IMR-90 (cell line): ENCODE measurements at regions not wholly inside any gene's neighbourhood (a gene's known extent, or its start where the extent isn't known, plus 50 kb on each side); places are given as distances from the start of the nearest gene placed in this dataset.

ENCODE experiments used
- CEBPB ChIP-seq: IDR thresholded peaks from 2 replicates; pipeline ENCODE4 v1.6.1; 2012; ENCODE audit warnings: low read depth, low read length, improper control_type of control experiment
- FOS ChIP-seq: fragments of 150-350 bp; IDR thresholded peaks from 2 replicates; pipeline ENCODE4 v1.6.1; 2016; ENCODE audit warnings: low read depth, low read length
- MAFK ChIP-seq: IDR thresholded peaks from 2 replicates; pipeline ENCODE4 v1.6.1; 2012; ENCODE audit warnings: low read depth, low read length, improper control_type of control experiment
- POLR2A ChIP-seq: IDR thresholded peaks from 2 replicates; pipeline ENCODE4 v1.6.1; 2012; ENCODE audit warnings: mild to moderate bottlenecking, low read depth, low read length
- RAD21 ChIP-seq: IDR thresholded peaks from 2 replicates; pipeline ENCODE4 v1.6.1; 2012; ENCODE audit warnings: low read length, improper control_type of control experiment
- SMC3 ChIP-seq: fragments of 150-350 bp; IDR thresholded peaks from 2 replicates; pipeline ENCODE4 v1.6.1; 2016; ENCODE audit warnings: low read depth, mild to moderate bottlenecking, antibody characterized with exemption, low read length, moderate library complexity
- TF ChIP-seq, protein P1 (sequence below): conservative IDR thresholded peaks from 2 replicates; pipeline ENCODE4 v1.5.1; 2012; ENCODE audit warnings: mild to moderate bottlenecking, low read depth, low read length, improper control_type of control experiment
- TF ChIP-seq, protein P2 (sequence below): fragments of 150-350 bp; IDR thresholded peaks from 2 replicates; pipeline ENCODE4 v1.6.1; 2016; ENCODE audit warnings: low read depth, mild to moderate bottlenecking, low read length, moderate library complexity, borderline replicate concordance
- TF ChIP-seq, protein P3 (sequence below): fragments of 150-350 bp; IDR thresholded peaks from 2 replicates; pipeline ENCODE4 v1.6.1; 2017; ENCODE audit warnings: mild to moderate bottlenecking, antibody characterized with exemption, low read length, low read depth

DNA sequence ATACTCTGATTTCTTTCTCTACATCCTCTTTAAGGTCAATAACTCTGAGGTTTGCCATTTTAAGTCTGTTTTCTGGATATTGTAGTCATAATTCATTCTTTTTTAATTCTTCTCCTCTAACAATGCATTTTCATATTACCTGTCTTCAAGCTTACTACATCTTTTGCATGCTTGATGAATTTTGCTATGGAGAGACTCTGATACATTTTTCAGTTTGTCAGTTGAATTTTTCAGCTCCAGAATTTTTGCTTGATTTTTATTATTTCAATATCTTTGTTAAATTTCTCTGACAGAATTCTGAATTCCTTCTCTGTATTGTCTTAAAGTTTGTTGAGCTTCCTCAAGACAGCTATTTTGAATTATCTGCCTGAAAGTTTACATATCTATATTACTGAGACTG is 159.8 kb upstream of the ST8SIA4 start:
- TF ChIP-seq, protein P1, sequence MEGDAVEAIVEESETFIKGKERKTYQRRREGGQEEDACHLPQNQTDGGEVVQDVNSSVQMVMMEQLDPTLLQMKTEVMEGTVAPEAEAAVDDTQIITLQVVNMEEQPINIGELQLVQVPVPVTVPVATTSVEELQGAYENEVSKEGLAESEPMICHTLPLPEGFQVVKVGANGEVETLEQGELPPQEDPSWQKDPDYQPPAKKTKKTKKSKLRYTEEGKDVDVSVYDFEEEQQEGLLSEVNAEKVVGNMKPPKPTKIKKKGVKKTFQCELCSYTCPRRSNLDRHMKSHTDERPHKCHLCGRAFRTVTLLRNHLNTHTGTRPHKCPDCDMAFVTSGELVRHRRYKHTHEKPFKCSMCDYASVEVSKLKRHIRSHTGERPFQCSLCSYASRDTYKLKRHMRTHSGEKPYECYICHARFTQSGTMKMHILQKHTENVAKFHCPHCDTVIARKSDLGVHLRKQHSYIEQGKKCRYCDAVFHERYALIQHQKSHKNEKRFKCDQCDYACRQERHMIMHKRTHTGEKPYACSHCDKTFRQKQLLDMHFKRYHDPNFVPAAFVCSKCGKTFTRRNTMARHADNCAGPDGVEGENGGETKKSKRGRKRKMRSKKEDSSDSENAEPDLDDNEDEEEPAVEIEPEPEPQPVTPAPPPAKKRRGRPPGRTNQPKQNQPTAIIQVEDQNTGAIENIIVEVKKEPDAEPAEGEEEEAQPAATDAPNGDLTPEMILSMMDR = no peak
- no peak for TF ChIP-seq CEBPB
- no peak for TF ChIP-seq POLR2A
- TF ChIP-seq, protein P2, sequence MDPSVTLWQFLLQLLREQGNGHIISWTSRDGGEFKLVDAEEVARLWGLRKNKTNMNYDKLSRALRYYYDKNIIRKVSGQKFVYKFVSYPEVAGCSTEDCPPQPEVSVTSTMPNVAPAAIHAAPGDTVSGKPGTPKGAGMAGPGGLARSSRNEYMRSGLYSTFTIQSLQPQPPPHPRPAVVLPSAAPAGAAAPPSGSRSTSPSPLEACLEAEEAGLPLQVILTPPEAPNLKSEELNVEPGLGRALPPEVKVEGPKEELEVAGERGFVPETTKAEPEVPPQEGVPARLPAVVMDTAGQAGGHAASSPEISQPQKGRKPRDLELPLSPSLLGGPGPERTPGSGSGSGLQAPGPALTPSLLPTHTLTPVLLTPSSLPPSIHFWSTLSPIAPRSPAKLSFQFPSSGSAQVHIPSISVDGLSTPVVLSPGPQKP = no peak
- no peak for TF ChIP-seq RAD21
- TF ChIP-seq FOS = no peak
- no peak for TF ChIP-seq MAFK
- TF ChIP-seq SMC3 = no peak
- TF ChIP-seq, protein P3, sequence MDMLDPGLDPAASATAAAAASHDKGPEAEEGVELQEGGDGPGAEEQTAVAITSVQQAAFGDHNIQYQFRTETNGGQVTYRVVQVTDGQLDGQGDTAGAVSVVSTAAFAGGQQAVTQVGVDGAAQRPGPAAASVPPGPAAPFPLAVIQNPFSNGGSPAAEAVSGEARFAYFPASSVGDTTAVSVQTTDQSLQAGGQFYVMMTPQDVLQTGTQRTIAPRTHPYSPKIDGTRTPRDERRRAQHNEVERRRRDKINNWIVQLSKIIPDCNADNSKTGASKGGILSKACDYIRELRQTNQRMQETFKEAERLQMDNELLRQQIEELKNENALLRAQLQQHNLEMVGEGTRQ = no peak
